ENCODE measurements at regions not wholly inside any gene's neighbourhood (a gene's known extent, or its start where the extent isn't known, plus 50 kb on each side); places are given as distances from the start of the nearest gene placed in this dataset.

DNA sequence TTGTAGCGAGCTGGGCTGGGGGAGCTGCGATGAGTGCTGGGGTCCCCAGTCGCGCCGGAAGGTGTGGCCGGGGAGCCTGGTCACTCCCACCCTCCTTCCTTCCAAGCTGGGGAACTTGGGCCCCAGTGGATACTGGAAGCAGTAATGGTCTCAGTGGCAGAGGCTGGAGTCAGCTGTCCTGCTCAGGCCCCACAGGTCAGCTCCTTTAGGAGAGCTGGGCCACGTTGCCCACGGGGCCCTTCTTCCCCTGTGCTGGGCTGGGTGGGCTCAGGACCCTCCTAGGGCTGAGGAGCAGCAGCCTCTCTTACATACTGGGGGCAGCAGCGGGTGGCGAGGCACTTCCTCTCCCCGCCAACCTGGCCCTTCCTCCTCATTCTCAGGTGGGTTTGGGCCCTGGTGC is 200.6 kb upstream of the MKI67 start:
- Histone ChIP-seq H3K36me3 (ENCODE audit: control insufficient read depth, low read length) (no peaks in the 10 kb centered on the region), H3F3A (ENCODE audit: control insufficient read depth, insufficient read depth) (no peaks in the 10 kb centered on the region), H3K9me3 (ENCODE audit: control insufficient read depth, insufficient read depth, low read length) (no peaks in the 10 kb centered on the region), H3K4me3 (ENCODE audit: low read length) (no peak overlapping the region), H3K27me3 (ENCODE audit: control insufficient read depth, low read length) (no peaks in the 10 kb centered on the region), H3K4me2 (ENCODE audit: low read length) (no peak overlapping the region), H3K9me2 (replicated peaks; ENCODE audit: control insufficient read depth, low read length) (no peaks in the 10 kb centered on the region), H3K79me2 (ENCODE audit: control insufficient read depth, low read length) (no peaks in the 10 kb centered on the region), H3K27ac (ENCODE audit: low read depth, low read length) (no peak overlapping the region), H3K4me1 (ENCODE audit: control insufficient read depth, low read length) (no peaks in the 10 kb centered on the region), H4K20me1 (ENCODE audit: control insufficient read depth, insufficient read depth, low read depth, low read length) (no peaks in the 10 kb centered on the region)
- TF ChIP-seq, protein P1, sequence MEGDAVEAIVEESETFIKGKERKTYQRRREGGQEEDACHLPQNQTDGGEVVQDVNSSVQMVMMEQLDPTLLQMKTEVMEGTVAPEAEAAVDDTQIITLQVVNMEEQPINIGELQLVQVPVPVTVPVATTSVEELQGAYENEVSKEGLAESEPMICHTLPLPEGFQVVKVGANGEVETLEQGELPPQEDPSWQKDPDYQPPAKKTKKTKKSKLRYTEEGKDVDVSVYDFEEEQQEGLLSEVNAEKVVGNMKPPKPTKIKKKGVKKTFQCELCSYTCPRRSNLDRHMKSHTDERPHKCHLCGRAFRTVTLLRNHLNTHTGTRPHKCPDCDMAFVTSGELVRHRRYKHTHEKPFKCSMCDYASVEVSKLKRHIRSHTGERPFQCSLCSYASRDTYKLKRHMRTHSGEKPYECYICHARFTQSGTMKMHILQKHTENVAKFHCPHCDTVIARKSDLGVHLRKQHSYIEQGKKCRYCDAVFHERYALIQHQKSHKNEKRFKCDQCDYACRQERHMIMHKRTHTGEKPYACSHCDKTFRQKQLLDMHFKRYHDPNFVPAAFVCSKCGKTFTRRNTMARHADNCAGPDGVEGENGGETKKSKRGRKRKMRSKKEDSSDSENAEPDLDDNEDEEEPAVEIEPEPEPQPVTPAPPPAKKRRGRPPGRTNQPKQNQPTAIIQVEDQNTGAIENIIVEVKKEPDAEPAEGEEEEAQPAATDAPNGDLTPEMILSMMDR (IDR thresholded peaks at IDR 0.05; ENCODE audit: low read depth, low read length, poor library complexity, severe bottlenecking), result no peak
- TF ChIP-seq EZH2phosphoT487 (IDR thresholded peaks at IDR 0.05; ENCODE audit: borderline replicate concordance, low read length), result no peak

DNA sequence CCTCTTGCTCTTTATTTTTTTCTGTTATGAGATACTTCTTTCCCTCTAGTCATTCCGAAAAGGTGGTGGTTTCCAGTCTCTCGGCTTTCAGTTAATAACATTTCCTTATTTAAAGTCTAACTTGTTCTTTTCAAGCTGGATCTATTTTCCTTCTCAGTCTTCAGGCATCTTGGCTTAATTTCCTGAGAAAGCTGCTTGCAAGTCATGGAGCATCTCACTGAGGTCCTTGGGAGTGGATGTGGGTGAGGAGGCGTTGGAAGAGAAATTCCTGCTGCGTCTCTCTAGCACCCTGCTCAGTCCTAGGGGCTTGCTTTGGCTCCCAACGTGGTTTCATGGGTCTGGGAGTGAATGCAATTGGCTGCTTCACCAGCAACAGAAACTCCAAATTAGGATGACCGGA is 210.2 kb upstream of the MKI67 start:
- Histone ChIP-seq H3K27ac (ENCODE audit: low read depth, low read length) (no peak overlapping the region), H3K79me2 (ENCODE audit: control insufficient read depth, low read length) (no peaks in the 10 kb centered on the region), H3K4me1 (ENCODE audit: control insufficient read depth, low read length) (no peaks in the 10 kb centered on the region), H3K4me2 (ENCODE audit: low read length) (no peak overlapping the region), H3K9me2 (replicated peaks; ENCODE audit: control insufficient read depth, low read length) (no peaks in the 10 kb centered on the region), H4K20me1 (ENCODE audit: control insufficient read depth, insufficient read depth, low read depth, low read length) (no peaks in the 10 kb centered on the region), H3K27me3 (ENCODE audit: control insufficient read depth, low read length) (no peaks in the 10 kb centered on the region), H3F3A (ENCODE audit: control insufficient read depth, insufficient read depth) (no peaks in the 10 kb centered on the region), H3K36me3 (ENCODE audit: control insufficient read depth, low read length) (no peaks in the 10 kb centered on the region), H3K4me3 (ENCODE audit: low read length) (no peak overlapping the region), H3K9me3 (ENCODE audit: control insufficient read depth, insufficient read depth, low read length) (no peaks in the 10 kb centered on the region)
- TF ChIP-seq, protein P1 (IDR thresholded peaks at IDR 0.05; ENCODE audit: low read depth, low read length, poor library complexity, severe bottlenecking), result no peak
- no peak for TF ChIP-seq EZH2phosphoT487 (IDR thresholded peaks at IDR 0.05; ENCODE audit: borderline replicate concordance, low read length)

DNA sequence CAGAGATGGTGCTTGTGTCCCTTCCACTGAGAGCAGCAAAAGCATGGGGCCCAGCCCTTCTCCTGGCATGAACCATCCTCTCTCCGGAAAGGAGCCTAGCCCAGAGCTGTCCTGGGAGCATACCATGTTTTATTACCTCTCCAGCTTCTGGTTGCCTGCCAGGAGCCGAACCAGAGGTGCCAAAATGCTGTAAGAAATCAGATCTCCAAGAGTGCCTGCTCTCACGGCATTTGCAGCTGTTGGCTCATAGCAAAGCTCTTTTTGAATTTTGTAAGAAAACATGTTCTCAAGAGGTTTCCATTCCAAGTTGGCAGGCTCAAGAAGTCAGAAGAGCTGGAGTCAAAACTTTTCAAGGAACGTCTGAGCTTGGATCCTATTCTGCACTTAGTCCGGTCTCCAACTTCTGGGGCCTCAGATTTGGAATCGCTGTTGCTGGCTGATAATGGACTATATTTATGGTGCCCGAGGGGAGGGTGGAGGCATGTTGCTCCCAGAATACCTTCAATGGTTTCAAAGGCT is 211.7 kb upstream of the MKI67 start:
- Histone ChIP-seq H3K27ac (ENCODE audit: low read depth, low read length) (no peak overlapping the region), H3K36me3 (ENCODE audit: control insufficient read depth, low read length) (no peaks in the 10 kb centered on the region), H4K20me1 (ENCODE audit: control insufficient read depth, insufficient read depth, low read depth, low read length) (no peaks in the 10 kb centered on the region), H3F3A (ENCODE audit: control insufficient read depth, insufficient read depth) (no peaks in the 10 kb centered on the region), H3K9me3 (ENCODE audit: control insufficient read depth, insufficient read depth, low read length) (no peaks in the 10 kb centered on the region), H3K4me3 (ENCODE audit: low read length) (no peak overlapping the region), H3K79me2 (ENCODE audit: control insufficient read depth, low read length) (no peaks in the 10 kb centered on the region), H3K4me1 (ENCODE audit: control insufficient read depth, low read length) (no peaks in the 10 kb centered on the region), H3K9me2 (replicated peaks; ENCODE audit: control insufficient read depth, low read length) (no peaks in the 10 kb centered on the region), H3K27me3 (ENCODE audit: control insufficient read depth, low read length) (no peaks in the 10 kb centered on the region), H3K4me2 (ENCODE audit: low read length) (no peak overlapping the region)
- TF ChIP-seq, protein P1 (IDR thresholded peaks at IDR 0.05; ENCODE audit: low read depth, low read length, poor library complexity, severe bottlenecking), result no peak
- no peak for TF ChIP-seq EZH2phosphoT487 (IDR thresholded peaks at IDR 0.05; ENCODE audit: borderline replicate concordance, low read length)

Data from DOHH2 (cell line).